WTC11 (cell line): ENCODE measurements at regions not wholly inside any gene's neighbourhood (a gene's known extent, or its start where the extent isn't known, plus 50 kb on each side); places are given as distances from the start of the nearest gene placed in this dataset.

ENCODE experiments used
- ATF1 ChIP-seq: sonication (generic); formaldehyde crosslinking; IDR thresholded peaks from 2 replicates; pipeline ENCODE4 v1.8.1; 2023; ENCODE audit warnings: mild to moderate bottlenecking, moderate library complexity, missing genetic modification reagents
- CREB1 ChIP-seq: sonication (generic); formaldehyde crosslinking; IDR thresholded peaks from 2 replicates; pipeline ENCODE4 v1.8.0; 2023; ENCODE audit warnings: mild to moderate bottlenecking, missing genetic modification reagents
- CTCF ChIP-seq: fragments of 200-600 bp; IDR thresholded peaks from 2 replicates; pipeline ENCODE4 v1.8.0; 2022; ENCODE audit warnings: antibody characterized with exemption
- ESRRA ChIP-seq: sonication (generic); formaldehyde crosslinking; IDR thresholded peaks from 2 replicates; pipeline ENCODE4 v1.8.1; 2022; ENCODE audit warnings: mild to moderate bottlenecking, missing genetic modification reagents, borderline replicate concordance
- NR2C2 ChIP-seq: sonication (generic); formaldehyde crosslinking; IDR thresholded peaks from 2 replicates; pipeline ENCODE4 v1.8.0; 2022; ENCODE audit warnings: mild to moderate bottlenecking, missing genetic modification reagents
- NR3C1 ChIP-seq: sonication (generic); formaldehyde crosslinking; conservative IDR thresholded peaks from 2 replicates; pipeline ENCODE4 v1.8.1; 2023; ENCODE audit warnings: low read depth, mild to moderate bottlenecking, missing genetic modification reagents
- ZBTB43 ChIP-seq: sonication (generic); formaldehyde crosslinking; IDR thresholded peaks from 2 replicates; pipeline ENCODE4 v1.8.1; 2023; ENCODE audit warnings: mild to moderate bottlenecking, missing genetic modification reagents
- TF ChIP-seq, protein P1 (sequence below): sonication (generic); formaldehyde crosslinking; IDR thresholded peaks from 2 replicates; pipeline ENCODE4 v1.8.0; 2022; ENCODE audit warnings: mild to moderate bottlenecking, missing genetic modification reagents
- TF ChIP-seq, protein P2 (sequence below): sonication (generic); formaldehyde crosslinking; IDR thresholded peaks from 2 replicates; pipeline ENCODE4 v1.8.0; 2022; ENCODE audit warnings: mild to moderate bottlenecking, missing genetic modification reagents
- TF ChIP-seq, protein P3 (sequence below): sonication (generic); formaldehyde crosslinking; IDR thresholded peaks from 2 replicates; pipeline ENCODE4 v1.8.0; 2023; ENCODE audit warnings: mild to moderate bottlenecking, missing genetic modification reagents

DNA sequence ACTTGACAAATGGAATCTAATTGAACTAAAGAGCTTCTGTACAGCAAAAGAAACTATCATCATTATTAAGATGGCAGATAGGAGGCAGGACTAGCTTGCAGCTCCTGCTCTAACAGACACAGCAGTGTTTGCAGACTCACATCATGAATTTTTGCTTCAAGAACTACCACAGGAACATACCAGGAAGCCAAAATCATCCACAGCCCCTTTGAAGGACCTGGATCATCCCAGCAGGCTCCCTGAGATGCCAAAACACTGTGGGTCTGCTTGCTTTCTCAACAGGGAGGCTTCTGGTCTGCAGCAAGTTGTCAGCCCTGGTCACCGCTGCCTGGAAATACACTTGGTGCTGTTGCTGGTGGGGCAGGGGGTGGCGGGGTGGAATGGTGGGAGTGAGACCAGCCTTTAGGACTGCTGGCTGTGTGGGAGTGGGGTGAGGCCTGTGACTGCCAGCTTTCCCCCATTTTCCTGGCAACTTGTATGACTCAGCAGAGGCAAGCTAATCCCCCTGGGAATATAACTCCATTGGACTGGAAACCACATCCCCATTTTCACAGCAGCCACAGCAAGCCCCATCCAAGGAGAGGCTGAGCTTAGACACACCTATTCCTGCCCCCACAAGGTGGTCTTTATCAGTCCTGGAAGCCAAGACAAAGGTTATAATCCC is 533.8 kb upstream of the CYLC2 start:
- TF ChIP-seq CTCF (no peak), NR2C2 (CRISPR knock-in tag) (no peak), CREB1 (CRISPR knock-in tag) (no peak), ZBTB43 (CRISPR knock-in tag) (no peak), ESRRA (CRISPR knock-in tag) (no peak), NR3C1 (no peak), ATF1 (CRISPR knock-in tag) (no peak)
- TF ChIP-seq, protein P1, sequence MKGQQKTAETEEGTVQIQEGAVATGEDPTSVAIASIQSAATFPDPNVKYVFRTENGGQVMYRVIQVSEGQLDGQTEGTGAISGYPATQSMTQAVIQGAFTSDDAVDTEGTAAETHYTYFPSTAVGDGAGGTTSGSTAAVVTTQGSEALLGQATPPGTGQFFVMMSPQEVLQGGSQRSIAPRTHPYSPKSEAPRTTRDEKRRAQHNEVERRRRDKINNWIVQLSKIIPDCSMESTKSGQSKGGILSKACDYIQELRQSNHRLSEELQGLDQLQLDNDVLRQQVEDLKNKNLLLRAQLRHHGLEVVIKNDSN (CRISPR knock-in tag) = no peak
- TF ChIP-seq, protein P2, sequence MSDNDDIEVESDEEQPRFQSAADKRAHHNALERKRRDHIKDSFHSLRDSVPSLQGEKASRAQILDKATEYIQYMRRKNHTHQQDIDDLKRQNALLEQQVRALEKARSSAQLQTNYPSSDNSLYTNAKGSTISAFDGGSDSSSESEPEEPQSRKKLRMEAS (CRISPR knock-in tag) = no peak
- TF ChIP-seq, protein P3, sequence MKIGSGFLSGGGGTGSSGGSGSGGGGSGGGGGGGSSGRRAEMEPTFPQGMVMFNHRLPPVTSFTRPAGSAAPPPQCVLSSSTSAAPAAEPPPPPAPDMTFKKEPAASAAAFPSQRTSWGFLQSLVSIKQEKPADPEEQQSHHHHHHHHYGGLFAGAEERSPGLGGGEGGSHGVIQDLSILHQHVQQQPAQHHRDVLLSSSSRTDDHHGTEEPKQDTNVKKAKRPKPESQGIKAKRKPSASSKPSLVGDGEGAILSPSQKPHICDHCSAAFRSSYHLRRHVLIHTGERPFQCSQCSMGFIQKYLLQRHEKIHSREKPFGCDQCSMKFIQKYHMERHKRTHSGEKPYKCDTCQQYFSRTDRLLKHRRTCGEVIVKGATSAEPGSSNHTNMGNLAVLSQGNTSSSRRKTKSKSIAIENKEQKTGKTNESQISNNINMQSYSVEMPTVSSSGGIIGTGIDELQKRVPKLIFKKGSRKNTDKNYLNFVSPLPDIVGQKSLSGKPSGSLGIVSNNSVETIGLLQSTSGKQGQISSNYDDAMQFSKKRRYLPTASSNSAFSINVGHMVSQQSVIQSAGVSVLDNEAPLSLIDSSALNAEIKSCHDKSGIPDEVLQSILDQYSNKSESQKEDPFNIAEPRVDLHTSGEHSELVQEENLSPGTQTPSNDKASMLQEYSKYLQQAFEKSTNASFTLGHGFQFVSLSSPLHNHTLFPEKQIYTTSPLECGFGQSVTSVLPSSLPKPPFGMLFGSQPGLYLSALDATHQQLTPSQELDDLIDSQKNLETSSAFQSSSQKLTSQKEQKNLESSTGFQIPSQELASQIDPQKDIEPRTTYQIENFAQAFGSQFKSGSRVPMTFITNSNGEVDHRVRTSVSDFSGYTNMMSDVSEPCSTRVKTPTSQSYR (CRISPR knock-in tag) = no peak
